HG03457 (cell line): ENCODE measurements at regions not wholly inside any gene's neighbourhood (a gene's known extent, or its start where the extent isn't known, plus 50 kb on each side); places are given as distances from the start of the nearest gene placed in this dataset.
"Not testable (repeated sequence)": the region's sequence is repeated elsewhere in the genome, so short reads cannot be mapped to it uniquely, and the experiment has no call there.

Experiments used
- ATAC-seq: cut with Tn5 transposase; IDR thresholded peaks from one replicate; pipeline ENCODE4 v1.9.1; 2021; ENCODE audit warnings: moderate number of reproducible peaks; ENCODE audit not compliant: unreplicated experiment

GRCh38 chr3:4216974-4217373 lies 86.2 kb upstream of the SETMAR start:
- ATAC-seq, result not testable (repeated sequence)

GRCh38 chr3:4218456-4219226 lies 84.5 kb upstream of the SETMAR start:
- no peak for ATAC-seq

GRCh38 chr3:4219227-4219568 lies 84.0 kb upstream of the SETMAR start:
- ATAC-seq, result no peak

- no peak for ATAC-seq
These were observed 83.1 kb upstream of the SETMAR start for GRCh38 chr3:4220065-4220464.

- no peak for ATAC-seq
These were observed 80.5 kb upstream of the SETMAR start for GRCh38 chr3:4222574-4223175.

- no peak for ATAC-seq
These were observed 79.4 kb upstream of the SETMAR start for GRCh38 chr3:4223777-4224176.

- no peak for ATAC-seq
These were observed 78.8 kb upstream of the SETMAR start for GRCh38 chr3:4224331-4224730.

- no peak for ATAC-seq
These were observed 78.1 kb upstream of the SETMAR start for GRCh38 chr3:4225005-4225471.

- ATAC-seq, result no peak
These were observed 74.9 kb upstream of the SETMAR start for GRCh38 chr3:4228295-4228694.

- ATAC-seq, result no peak
These were observed 72.1 kb upstream of the SETMAR start for GRCh38 chr3:4231041-4231440.

- no peak for ATAC-seq
These were observed 70.4 kb upstream of the SETMAR start for GRCh38 chr3:4232798-4233197.

- no peak for ATAC-seq
These were observed 69.7 kb upstream of the SETMAR start for GRCh38 chr3:4233488-4233887.

GRCh38 chr3:4234889-4235288 lies 68.3 kb upstream of the SETMAR start:
- ATAC-seq, result no peak

- ATAC-seq, result no peak
These were observed 67.5 kb upstream of the SETMAR start for GRCh38 chr3:4235690-4236089.

GRCh38 chr3:4241595-4242170 lies 61.5 kb upstream of the SETMAR start:
- no peak for ATAC-seq

GRCh38 chr3:4245671-4246070 lies 57.5 kb upstream of the SETMAR start:
- no peak for ATAC-seq

GRCh38 chr3:4247391-4247790 lies 55.8 kb upstream of the SETMAR start:
- no peak for ATAC-seq

GRCh38 chr3:4250064-4250463 lies 53.1 kb upstream of the SETMAR start:
- ATAC-seq, result no peak

GRCh38 chr3:4251412-4251811 lies 51.8 kb upstream of the SETMAR start:
- no peak for ATAC-seq

GRCh38 chr3:4253072-4253832 lies 49.9 kb upstream of the SETMAR start:
- ATAC-seq, result not testable (repeated sequence)
